HG02970 (cell line): ENCODE measurements at regions not wholly inside any gene's neighbourhood (a gene's known extent, or its start where the extent isn't known, plus 50 kb on each side); places are given as distances from the start of the nearest gene placed in this dataset.
"Not testable (repeated sequence)": the region's sequence is repeated elsewhere in the genome, so short reads cannot be mapped to it uniquely, and the experiment has no call there.

Experiments used
- ATAC-seq: cut with Tn5 transposase; IDR thresholded peaks from one replicate; pipeline ENCODE4 v1.9.1; 2021; ENCODE audit warnings: mild to moderate bottlenecking, moderate library complexity, moderate number of reproducible peaks; ENCODE audit not compliant: unreplicated experiment, low FRiP score

DNA sequence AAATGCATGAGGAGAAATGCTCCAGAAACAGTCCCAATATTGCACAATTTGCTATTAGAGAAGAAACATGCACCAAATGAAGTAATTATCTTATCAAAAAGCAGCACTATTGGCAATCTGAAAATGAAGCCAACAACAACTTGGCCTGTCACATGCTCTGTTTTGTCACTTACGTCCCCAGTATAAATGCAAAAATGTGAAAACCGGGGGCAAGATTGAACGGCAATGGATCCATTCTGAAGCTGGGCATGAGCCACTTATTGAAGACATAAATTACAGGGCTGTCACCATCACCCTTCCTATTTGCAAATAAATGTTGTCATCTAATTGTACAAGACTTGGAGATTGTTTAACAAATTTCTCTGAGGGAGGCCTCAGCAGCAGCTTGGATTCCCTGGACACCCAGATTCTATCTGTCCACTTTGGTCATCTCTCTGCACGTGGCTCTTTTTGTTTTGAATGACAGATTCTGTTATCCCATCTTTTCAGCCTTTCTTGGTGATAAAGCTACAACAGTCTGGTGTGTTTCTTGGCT is 180.2 kb upstream of the CDH5 start:
- ATAC-seq: no peak

DNA sequence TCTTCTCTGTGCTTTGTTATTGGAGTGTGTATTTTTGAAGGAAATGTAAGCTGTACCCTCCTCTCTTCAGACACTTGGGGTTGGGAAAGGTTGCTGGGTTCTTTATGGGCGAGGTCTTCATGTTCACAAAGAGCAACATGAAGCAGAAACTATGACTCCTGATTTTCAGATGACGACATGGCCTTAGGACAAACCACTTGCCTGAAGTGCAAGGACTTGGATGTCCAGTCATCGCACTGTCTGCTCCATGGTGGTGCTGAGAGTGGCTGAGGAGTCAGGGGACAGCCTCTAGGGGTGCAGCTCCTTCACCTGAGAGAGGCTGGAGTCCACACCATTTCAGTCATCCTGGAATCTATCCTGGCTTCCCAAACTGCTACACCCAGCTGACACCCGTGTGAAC is 183.9 kb upstream of the CDH5 start:
- ATAC-seq: no peak

DNA sequence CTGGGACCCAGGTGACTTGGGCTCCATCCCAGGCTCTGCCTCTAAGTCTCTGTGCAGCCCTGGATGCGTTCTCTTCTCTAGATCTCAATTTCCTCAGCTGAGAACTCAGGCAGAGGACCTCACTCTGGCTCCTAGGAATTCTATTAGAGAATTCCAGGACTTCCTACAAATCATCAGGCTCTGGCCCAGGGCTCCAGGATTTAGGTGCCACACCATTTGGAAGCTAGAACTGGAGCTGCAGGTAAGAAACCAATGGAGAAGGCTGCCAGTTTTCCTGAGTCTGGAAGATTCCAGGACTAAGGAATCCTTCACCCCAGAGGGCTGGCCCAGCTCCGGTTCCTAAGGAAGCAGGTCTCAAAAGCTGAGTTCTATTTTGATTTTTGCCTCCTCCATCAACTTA is 189.8 kb upstream of the CDH5 start:
- no peak for ATAC-seq

DNA sequence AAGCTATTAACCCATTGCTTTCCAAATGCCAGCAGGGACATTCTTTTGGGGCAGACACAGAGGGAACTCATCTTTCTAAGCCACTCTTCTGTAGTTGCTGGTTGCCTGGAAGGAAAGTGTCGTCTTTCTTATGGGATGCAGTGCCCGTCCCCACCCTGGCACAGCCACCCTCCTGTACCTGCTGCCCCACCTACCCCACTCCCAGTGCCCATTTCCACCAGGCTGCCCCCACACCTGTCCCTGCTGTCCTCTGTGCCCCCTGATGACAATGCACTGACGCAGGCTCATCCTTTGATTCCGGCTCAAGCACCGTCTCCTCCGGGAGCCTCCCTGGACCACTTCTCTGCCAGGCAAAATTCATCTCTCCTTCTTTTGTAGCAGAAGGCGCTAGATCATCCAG is 190.4 kb upstream of the CDH5 start:
- no peak for ATAC-seq

DNA sequence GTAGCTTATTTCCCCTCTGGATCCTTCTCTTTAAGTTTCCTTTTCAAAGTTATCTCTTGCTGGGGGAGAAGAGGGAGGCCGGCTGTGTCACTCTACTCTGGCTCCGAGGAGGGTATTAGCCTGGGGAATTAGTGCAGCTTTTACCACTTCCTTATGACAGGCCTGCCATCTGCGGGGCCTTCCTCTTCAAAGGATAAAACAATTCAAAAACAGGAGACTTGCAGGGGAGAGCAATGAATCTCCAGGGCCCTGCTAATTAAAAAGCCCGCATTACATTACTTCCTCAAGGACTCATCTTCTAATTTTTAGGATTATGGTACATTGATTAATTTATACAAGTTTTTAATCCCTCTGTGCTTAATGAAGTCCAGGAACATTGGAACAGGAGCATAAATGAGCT is 190.9 kb upstream of the CDH5 start:
- no peak for ATAC-seq

DNA sequence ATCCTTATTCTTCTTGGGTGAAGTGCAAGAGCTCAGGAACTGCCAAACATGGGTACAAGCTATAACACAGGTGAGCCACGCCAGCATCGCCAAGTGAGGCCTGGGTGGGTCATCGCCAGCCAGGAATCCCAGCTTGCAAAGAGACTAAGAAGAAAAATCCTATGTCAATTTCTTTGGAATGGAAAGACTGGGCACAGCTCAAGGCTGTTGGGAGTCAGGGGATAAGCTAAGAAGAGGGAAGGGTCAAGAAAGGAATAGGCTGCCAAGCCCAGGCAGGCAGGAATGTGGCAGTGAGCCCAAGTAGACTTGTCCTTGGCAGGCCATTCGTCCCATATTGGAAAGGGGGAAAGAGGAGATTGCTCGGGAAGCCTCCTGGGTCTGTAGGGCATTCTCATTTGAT is 191.4 kb upstream of the CDH5 start:
- ATAC-seq: no peak

DNA sequence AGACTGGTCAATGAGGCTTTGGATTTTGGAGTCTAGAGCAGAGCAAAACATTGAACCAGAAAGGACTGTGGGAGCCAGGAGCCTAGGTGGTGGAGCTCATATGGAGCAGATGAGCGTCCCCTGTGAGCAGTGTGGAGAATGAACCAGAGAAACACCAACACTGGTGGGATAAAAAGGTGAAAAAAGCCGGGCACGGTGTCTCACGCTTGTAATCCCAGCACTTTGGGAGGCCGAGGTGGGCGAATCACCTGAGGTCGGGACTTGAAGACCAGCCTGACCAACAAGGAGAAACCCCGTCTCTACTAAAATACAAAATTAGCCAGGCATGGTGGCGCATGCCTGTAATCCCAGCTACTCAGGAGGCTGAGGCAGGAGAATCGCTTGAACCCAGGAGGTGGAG is 192.7 kb upstream of the CDH5 start:
- not testable (repeated sequence) for ATAC-seq

DNA sequence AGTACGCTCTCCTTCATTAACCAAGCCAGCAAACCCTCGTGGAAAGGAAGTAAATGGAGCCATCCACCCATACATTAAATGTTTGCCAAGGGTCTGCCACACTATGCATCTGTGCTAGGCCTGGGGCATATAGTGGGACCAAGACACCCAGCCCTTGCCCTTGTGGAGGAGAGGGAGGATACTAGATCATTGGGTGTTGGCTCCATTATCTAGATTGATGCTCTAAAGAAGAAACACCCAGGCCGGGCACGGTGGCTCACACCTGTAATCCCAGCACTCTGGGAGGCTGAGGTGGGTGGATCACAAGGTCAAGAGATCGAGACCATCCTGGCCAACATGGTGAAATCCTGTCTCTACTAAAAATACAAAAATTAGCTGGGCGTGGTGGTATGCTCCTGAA is 193.3 kb upstream of the CDH5 start:
- ATAC-seq: not testable (repeated sequence)

DNA sequence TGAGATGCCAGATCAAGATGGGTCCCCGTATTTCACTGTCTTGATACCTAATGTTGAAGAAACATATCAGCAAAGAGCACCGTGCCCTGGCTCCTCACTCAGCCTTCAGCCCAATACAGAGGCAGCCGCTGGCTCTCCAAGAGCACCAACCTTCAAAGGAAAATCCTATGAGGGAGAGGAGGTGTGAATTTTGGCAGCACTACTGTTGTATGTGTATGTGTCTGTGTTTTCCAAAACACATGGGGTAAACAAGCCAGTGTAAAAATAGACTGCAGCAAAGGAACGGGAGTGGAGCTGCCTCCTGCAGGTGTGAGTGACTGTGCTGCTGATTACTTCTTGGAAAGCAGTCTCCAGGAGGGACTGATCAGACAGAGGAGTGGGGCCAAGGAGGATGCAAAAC is 194.0 kb upstream of the CDH5 start:
- ATAC-seq: no peak

DNA sequence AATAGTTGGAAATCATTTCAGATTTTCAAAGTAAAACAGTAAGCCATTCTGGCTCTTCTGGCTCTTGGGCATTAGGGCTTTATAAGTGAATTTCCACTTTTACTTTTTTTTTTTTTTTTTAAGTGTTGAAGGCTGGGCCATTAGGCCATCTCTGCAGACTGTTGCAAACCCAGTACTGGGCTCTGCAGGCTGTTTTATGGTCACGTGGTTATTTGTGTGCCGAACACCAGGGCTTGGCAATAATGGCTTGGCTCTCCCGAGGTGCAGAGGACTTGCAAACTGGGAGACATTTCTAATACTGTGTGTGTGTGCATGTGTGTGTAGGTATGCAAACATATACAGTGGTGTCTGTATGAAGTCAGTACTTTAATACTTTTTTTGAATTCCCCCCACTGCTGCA is 194.9 kb upstream of the CDH5 start:
- no peak for ATAC-seq

DNA sequence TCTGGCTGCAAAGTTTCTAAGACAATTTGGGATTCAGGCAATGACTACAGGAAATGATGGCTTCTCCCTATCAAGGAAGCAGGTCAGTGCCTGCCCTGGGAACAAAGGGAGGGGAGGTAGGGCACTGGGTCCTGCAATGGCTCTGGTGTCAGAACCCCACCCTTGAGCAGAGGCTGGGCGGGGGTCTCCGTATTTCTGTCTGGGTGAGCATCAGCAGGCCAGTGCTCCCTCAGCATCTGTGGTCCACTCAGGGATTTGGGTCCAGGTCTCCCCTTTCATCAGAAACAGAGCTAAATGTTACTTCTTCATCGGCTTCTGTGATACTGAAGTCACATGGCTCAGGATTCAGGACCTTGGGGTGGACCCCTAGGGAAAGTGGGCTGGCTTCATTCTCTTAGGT is 195.5 kb upstream of the CDH5 start:
- no peak for ATAC-seq

DNA sequence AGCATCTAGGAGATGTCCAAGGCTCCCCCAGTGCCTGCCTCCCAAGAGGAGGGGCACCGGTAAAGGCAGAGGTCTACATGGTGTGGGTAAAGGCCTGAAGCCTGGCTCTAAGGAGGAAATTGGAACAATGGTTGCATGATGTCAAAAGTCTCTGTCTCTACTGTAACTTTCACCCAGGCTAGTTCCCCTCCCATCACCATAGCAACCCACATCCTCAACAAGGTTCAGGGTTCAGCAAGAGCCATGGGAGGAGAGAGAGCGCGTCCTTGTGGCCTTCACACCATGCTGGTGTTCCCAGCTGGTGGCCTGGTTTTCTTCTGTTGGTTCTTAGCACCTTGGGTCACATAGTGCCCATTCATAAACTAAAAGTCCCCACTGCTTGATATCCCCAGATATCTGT is 196.7 kb upstream of the CDH5 start:
- ATAC-seq: no peak

DNA sequence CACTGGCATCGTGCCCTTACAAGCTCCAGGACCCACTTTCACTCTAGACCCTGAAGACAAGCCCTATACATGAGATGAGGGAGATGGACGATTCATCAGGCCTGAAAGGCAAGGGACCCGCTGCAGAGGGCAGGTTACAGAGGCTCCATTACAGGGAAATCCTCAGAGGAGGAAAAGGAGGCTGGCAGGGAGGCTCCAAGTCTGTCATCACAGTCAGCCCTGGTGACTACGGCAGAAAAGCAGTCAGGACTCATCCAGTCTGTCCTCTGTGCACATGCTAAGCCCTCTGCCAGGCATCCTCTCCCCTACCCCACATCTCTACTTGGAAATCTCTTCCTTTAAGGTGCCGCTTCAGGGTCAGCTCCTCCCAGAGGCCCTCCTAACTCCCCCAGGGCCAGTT is 197.7 kb upstream of the CDH5 start:
- no peak for ATAC-seq

DNA sequence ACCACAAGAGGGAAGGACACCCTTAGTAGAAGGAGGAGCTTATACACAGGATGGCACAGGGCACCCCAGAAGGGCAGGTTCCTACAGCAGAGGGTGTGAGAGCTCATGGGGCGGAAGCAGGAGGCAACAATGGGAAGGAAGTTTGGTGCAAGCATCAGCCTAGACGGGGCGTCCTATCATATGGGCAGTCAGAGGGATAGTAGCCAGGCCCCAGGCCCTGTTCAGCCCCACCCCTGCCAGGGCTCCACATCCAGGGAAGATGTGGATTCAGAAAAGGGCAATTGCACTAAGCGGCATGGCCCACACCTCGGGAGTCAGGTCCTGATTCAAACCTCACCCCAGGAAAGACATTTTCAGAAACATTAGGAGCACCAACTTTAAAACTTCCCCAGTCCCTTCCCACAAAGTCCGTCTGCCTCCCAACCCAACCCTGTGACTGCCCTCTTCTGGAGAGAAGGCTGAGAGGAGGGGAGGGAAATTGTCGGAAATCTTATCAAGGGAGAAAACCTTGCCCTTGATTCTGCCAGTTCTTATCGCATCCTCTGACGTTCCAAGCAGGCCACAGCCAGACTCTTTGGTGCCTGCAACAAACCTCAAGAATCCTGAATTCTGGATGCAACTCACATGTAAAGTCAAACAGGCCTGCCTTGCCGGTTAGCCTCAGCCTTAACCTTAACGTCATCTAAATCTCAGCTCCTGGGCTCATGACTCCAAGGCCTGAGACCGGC is 198.8 kb upstream of the CDH5 start:
- ATAC-seq: no peak

DNA sequence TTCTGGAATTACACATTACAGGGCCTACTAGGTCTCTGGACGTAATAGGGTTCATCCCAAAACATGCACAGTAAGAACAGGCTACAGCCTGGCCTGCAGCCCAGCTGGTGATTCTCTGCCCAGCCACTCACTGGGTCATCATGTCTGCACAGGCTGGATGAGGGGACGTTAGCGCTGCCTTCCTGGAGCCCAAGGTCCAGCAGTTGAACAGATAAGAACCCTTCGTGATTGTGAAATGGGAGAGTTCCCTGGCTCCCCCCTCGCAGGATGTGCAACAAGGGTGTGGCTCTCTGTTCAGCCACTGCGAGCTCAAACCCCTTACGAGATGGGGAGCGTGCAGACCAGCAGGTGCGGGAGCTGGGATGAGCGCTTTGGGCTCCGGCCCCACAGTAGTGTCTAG is 200.0 kb upstream of the CDH5 start:
- ATAC-seq: no peak

DNA sequence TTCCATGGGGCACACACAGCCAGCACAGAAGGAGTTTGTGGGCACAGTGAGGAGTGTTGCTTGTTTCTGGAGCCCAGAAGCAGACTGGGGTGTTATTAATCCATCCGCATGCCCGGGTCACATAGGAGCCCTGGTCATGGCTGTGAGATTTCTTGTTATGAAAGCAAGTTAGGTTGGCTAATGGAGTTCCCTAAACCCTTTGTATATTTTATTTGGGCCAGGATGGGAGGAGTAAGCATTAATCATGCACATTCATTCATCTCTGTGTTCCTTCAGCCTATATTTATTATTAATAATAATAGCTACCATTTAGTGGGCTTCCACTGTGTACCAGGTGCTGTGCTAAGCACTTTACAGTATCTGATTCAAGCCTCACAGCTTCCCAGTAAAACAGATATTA is 200.6 kb upstream of the CDH5 start:
- ATAC-seq: no peak

DNA sequence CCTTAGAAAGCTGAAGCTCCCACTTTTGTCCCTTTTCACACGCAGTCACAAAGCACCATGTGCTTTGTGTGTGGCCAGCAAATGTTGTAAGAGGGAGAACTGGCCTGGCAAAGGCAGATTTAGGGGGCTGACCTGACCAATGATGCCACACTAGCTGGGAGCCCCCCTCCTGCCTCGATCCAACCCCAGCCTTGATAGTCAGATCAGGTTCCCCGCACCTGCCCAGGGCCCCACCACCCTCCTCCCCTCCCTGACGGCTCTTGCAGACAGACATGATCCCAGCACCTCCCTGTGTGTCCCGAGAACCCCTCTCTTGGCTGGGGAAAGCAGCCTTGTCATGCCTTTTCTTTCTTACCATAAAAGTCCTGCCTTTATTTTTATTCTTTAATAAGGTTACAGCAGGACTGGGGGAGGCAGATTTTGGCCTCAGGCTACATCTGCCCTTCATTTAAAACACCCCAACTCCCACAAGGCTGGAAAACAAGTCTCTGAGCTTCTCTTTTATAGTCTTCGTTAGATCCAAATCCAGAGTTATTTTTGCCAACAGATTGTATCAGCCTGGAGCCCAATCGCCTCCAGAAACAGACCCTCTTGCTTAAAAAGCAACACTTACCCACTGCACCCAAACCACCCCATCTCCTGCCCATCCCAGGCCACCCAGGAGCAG is 201.8 kb upstream of the CDH5 start:
- ATAC-seq: no peak

DNA sequence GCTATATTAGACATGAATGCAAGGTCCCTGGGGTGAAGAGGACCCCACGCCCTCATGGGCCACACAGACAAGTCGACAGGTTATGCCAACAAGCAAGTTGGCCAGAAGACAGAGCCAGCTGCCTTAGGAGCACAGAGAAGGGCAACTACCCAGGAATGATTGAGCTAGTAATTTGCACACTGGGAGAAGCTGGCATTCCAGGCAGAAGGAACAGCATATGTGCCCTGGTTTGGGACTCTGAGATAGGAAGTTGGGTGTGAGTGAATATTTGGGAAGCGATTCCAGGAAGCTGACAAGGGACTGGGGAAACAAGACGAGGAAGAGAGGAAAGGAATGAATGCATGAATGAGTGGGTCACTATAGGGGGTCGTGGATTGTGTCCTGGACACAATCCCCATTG is 203.7 kb upstream of the CDH5 start:
- ATAC-seq: no peak

DNA sequence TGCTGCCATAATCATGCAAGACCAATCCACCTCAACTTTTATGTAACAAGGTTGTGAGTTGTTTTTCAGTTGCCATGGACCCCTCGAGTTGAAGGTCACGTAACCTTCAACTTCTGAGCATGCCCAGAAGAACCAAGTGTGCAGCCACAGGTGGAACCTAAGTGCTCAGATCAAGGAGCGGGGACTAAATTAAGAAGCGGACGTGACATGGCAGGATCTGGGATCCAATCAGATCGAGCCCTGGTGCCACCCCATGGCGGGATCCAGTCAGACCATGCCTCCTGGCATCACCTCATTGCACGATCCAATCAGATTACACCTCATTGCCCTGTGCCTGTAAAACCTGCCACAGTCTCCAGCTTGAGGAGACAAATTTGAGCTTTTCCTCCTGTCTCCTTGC is 204.5 kb upstream of the CDH5 start:
- ATAC-seq: no peak

DNA sequence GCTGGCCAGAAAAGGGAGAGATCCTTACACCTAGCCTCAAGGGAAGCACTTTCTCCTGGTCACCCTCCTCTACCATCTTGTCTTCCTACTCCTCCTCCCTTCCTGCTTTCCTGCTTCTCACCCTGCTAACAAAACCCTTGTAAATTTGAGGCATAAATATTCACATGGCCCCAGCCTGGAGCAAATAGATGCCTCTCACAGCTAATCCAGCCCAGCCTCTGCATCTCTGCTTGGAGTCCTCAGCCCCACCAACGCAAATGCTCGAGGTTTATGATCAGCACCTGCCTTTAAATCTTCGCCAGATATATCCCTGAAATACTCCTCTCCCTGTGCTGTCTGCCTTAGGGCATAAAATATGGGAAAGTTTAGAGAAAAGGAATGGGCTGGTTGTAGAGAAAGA is 205.2 kb upstream of the CDH5 start:
- no peak for ATAC-seq

DNA sequence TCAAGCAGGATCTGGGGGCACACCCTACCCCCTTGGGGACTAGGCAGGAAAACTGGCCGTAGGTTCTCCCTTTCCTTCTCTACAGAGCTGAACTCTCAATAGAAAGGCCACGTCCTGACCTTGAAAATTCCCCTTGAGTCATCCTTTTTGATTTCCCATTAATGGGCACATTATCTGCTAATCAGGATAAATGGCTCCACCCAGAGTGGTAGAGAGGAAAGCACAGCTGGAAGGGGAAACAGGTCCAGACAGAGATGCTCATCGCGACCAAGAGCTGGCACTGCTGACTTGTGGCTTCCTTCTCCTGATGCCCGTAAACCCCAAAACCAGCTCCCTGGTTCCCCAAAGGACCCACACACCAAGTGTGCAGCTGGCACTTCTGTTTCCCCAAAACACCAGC is 206.5 kb upstream of the CDH5 start:
- ATAC-seq: no peak

DNA sequence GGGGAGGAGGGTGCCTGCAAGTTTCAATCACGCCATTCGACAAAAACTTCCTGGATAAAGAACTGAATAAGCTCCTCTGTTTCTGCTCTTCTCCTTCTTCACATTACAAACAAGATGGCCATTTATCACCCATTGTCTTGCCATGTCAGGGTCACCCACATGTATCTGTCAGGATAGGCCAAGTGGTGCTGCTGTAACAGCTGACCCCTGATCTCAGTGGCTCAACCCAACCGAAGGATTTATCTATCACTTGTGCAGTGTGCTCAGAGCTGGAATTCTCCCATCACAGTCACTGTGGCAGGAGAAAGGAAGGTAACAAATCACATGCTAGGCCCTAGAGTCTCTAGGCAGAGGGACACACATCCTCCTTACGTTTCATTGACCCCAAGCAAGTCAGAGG is 210.0 kb upstream of the CDH5 start:
- no peak for ATAC-seq
